Activated CD8-positive, alpha-beta memory T cell treated with anti-CD3 and anti-CD28 coated beads for 1 hour (primary cell): ENCODE measurements at regions not wholly inside any gene's neighbourhood (a gene's known extent, or its start where the extent isn't known, plus 50 kb on each side); places are given as distances from the start of the nearest gene placed in this dataset.
"Not testable (repeated sequence)": the region's sequence is repeated elsewhere in the genome, so short reads cannot be mapped to it uniquely, and the experiment has no call there.

ENCODE experiments used
- DNase-seq, 2 donors: peaks; one replicate each; pipeline ENCODE4 v3.0.0-alpha.2; 2020; ENCODE audit warnings: low read depth in 1 of 2; ENCODE audit errors: extremely low read depth in 1 of 2

DNA sequence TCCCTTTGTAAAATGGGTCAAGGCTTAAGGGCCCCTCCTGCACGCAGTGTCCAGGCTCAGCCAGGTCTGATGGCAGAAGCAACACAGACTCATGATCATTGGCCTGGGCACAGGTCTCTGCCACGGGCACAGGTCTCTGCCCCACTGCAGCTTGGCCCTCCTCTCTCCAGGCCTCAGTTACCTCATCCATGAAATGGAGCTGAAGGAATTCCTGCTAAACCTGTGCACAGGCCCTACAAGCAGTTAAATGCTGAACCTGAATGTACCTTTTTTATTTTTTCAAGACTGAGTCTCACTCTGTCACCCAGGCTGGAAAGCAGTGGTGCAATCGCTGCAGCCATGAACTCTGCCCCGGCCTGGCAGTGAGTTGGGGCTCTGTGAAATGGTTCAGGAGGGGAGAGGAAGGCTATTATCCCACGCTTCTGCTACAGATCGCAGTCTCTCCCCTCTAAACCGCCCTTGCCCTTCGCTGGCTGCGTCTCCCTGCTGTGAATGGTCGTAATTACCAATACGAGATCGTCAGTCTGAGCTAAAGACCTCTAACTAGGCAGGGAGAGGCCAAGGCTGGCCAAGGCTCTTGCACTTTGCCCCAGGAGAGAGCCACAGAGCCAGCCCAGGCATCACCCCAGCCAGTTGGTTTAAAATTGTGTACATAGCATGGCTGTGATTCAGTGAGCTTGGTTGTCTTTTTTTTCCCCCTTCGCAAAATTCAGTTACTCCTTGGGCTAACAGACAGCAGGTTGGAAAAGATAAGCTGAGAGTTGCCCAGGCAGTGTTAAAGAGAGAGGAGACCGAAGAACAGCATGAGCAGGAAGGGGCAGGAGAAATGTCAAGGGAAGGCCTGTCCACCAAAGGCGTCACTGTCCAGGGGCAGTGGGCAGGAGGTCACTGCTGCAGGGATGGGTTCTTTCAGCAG, 93.0 kb upstream of the KCTD7 start:
- DNase-seq: no peak

DNA sequence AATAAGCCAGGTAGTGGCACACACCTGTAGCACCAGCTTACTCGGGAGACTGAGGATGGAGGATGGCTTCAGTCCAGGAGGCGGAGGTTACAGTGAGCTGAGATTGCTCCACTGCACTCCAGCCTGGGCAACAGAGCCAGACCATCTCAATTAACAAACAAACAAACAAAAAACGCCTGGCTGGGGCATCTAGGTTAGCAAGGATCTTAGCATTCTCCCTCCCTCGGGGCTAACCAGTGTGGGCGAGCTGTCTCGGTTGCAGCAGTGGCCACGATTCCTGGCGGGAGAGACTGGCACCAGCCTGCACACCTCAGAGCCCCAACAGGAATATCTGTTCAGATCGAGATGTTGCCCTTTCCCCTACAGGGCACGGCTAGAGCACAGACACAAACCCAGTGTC, 91.3 kb upstream of the KCTD7 start:
- DNase-seq: no peak

DNA sequence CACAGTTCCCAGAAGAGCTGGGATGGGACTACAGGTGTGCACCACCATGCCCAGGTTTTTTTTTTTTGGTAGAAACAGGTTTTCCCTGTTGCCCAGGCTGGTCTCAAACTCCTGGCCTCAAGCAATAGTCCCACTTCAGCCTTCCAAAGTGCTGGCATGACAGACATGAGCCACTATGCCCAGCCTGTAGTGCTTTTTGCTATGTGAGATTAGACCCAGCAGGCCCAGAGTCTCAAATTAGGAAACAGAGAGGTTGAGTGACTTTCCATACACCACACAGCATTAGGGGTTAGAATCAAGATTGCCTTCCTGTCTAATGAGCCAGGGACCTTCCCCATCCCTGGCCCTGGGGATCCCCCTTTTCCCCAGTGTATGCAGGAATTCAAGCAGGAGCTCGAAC, 90.8 kb upstream of the KCTD7 start:
- DNase-seq: no peak

DNA sequence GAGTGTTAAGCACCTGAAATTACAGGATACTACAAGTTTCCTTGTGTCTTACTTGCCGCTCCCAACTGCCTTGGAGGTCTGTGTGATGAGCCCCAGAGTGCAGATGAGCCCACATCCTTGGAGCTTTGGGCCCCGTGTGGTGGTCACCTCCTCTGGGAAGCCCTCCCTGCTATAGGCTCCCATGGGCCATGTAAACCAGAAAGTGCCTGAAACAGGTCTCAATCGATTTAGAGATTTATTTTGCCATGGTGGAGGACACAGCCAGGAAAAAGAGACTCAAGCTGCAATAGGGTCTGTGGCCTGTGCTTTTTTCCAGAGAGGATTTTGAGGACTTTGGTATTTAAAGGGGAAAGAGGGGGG, 89.4 kb upstream of the KCTD7 start:
- no peak for DNase-seq

DNA sequence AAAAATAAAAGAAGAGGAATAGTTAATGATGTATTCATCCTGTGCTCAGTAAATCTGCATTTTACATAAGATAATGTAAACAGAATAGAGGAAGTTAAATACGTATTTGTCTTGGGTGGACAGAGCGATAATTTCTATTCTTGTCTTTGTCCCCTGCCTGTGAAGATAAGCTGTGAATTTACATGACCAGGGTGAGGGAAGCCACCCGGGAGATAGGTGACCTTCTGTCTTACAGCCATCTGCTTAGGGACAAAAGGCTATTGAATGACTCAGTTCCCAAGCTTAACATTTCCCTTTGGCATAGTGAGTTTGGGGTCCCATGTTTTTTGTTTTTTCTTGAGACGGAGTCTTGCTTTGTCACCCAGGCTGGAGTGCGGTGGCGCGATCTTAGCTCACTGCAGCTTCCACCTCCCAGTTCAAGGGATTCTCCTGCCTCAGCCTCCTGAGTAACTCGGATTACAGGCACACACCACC, 88.7 kb upstream of the KCTD7 start:
- DNase-seq: no peak

DNA sequence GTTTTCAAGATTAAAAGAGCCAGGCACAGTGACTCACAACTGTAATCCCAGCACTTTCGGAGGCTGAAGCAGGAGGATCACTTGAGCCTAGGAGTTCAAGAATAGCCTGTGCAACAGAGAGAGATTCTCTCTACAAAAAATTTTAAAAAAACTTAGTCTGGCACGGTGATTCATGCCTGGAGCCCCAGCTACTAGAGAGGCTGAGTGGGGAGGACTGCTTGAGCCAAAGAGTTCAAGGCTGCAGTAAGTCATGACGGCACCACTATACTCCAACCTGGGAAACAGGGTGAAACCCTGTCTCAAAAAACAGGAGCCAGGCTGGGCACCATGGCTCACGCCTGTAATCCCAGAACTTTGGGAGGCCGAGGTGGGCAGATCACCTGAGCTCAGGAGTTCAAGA, 86.6 kb upstream of the KCTD7 start:
- DNase-seq: no peak

DNA sequence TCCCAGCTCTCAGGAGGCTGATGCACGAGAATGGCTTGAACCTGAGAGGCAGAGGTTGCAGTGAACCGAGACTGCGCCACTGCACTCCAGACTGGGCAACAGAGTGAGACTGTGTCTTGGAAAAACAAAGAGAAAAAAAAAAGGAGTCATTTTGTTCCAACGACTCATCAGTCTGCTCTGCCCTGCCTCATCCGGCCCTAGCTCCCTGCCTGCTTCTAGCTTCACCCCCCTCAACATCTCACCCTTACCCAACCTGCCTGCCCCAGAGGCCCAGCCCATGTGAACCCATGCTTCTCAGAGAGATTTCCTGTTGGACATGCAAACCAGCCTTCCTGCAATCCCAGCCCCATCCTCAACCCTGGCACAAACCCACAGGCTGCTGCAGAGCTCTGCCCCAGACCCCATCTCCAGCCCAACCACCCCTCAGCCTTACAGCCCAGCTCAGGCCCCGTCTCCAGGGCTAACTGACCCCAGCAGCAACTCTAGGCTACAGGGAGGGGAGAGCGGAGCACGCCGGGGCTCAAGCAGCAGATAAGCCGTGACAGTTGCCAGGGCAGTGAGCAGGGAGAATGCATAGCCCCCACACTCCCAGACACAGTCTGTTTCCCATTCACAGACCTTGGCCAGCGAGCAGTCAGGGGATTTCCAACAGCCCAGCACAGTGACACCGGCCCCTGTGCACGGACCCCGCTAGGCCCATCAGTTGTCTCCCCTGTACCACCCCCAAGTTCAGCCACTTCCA, 86.0 kb upstream of the KCTD7 start:
- DNase-seq: no peak

DNA sequence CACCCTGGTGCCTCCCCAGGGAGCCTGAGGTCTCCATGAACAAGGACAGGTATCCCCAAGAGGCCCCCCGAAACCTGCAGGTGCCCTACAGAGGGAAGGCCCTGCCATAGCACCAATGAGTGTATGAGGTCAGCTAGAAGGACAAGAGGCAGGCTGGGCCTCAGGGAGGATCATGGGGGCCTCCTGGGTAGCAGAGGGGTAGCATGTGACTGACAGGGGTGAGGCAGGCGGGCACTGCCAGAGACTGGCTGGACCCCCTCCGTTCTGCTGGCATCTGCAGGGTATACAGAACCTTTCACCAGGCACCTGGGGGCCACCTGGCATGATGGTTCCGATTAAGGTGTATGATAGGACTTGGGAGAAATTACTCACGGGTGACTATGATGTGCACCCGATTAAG, 79.2 kb upstream of the KCTD7 start:
- no peak for DNase-seq

DNA sequence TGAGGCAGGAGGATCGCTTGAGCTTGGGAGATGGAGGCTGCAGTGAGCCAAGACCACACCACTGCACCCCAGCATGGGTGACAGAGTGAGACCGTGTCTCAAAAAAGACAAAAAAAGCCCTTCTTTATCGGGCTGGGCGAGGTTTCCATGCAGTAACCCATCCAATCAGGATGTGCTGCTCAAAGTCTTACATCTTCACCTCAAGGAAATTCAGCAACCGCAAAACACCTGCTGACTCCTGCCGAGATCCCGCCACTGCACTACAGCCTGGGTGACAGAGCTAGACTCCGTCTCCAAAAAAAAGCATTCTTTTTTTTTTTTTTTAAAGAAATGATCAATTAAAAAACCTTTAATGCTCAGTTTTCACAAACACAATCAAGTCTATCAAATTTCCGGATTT, 75.7 kb upstream of the KCTD7 start:
- no peak for DNase-seq

DNA sequence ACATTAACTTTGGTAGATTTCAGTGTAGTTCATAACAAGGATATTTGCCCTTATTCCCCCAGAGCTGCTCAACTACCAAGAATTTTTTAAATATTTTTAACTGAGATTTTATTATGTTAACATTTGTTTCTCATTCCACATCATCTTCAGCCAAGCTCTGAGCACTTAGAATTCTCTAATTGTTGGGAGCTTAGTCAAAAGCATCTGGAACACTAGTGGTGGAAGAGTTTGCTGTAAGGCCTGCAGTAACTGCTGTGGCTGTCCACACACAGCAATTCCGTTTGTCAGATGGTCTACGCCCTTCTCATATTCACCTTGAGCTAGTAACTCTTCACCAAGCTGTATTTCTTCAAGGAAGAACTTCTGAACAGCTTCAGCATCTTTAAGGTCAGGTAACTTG, 75.0 kb upstream of the KCTD7 start:
- DNase-seq: not testable (repeated sequence)

DNA sequence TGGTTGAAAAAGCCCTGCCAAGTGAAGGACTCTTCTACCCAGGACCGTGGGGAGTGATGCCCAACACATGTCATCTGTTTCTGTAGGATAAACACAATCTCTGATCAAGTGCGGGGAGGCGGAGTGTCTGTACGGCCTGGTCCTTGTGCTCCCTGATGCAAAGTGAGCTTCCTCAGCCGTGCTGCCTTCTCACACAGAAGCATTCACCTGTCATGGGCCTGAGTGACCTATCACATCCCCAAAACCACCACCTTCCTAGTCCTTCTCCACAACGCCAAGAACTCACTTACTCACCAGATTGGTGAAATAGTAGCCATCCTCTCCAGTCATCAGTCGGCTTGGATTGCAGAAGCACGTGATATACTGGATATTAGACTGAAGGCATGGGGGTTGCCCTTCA, 74.4 kb upstream of the KCTD7 start:
- not testable (repeated sequence) for DNase-seq

DNA sequence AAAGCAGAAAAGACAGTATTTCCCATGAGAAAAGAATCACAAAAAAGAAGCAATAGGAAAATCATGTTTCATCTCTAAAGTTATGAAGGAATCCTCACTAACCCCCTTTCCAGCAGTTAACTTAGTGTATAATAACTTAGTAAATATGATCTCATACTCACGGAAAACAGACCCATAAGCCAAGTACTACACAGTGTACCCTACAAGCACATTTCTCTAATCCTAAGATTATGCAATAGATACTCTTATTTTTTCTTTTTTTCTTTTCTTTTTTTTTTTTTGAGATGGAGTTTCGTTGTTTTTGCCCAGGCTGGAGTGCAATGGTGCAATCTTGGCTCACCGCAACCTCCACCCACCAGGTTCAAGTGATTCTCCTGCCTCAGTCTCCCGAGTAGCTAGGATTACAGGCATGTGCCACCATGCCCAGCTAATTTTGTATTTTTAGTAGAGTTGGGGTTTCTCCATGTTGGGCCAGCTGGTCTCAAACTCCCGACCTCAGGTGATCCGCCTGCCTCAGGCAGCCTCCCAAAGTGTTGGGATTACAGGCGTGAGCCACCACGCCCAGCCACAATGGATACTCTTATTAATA, 73.7 kb upstream of the KCTD7 start:
- not testable (repeated sequence) for DNase-seq

DNA sequence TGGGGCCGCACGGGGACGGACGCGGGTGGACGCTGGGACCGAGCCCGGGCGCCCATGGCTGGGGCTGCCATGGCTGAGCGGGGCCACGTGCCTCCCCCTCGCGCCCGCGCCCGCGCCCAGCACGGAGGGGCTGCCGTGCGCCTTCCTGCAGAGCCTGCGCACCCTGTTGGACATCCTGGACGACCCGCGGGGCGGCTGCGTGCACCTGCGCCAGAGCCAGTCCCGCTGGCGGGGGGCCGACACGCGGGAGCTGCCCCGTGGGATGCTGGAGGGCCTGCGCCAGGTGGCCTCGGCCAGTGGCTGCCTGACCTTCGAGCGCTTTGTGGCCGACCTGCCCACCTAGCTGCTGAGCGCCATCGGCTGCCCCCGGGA, 72.5 kb upstream of the KCTD7 start:
- DNase-seq: no peak

DNA sequence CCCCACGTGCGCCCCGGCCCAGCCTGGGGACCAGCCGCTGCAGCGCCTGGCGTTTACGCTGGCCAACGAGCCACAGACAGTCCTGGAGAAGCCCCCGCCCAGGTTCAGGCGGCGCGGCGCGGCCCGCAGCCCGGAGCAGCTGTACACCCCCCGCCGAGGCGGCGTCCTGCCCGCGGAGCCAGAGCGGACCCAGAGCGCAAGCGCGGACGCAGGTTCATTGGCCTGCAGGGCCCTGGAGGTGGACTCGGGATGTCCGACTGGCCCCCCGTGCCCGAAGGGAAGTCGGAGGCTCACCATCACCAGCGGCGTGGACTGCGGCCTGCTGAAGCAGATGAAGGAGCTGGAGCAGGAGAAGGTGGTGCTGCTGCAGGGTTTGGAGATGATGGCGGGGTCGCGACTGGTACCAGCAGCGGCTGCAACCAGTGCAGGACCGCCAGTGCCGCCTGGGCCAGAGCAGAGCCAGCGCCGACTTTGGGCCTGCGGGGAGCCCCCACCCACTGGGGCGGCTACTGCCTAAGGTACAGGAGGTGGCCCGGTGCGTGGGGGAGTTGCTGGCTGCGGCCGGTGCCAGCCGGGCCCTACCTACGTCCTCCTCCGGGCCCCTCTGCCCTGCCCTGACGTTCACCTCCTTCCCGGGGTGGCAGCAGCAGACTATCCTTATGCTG, 72.0 kb upstream of the KCTD7 start:
- no peak for DNase-seq

DNA sequence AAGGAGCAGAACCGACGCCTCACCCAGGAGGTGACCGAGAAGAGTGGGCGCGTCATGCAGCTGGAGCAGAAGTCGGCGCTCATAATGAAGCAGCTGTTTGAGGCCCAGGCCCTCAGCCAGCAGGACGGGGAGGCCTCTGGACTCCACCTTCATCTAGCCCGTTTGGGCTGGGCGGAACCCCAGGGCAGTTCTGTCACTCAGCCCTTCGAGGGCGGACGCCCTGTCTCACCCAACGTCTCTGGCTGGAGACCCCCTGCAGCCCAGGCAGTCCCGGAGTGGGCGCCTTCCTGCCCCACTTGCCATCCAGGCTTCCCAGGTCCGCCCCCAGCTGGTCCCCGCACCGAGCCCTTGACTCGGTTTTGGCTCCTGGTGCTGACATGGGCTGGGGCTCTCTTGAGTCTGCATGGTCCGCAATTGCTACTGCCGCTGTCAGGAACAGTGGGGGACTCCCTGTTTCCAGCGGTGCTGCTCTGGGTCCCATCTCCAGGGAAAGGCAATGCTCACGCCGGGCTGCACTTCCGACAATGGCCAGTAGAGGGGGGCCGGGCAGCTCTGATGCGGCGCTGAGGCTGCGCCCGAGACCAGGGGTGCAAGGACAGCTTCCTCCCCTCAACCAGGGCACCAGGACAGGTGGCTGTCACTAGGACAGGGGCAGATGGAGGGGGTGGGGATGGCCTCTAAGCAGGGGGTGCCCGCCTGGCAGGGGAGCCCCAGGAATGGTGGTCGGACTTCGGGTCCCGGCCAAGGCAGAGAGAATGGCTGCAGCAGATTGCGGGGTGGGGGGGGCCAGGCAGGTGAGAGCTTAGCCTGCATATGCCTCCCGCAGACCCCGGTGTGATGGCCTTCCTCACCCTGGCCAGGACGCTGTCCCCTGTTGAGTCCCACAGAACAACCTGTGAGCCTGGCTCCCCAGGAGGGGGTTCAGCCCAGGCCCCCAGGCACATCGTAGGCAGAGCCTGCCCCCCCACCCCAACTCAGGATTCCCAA, 71.2 kb upstream of the KCTD7 start:
- peak; percentile 31 to 68 for DNase-seq

DNA sequence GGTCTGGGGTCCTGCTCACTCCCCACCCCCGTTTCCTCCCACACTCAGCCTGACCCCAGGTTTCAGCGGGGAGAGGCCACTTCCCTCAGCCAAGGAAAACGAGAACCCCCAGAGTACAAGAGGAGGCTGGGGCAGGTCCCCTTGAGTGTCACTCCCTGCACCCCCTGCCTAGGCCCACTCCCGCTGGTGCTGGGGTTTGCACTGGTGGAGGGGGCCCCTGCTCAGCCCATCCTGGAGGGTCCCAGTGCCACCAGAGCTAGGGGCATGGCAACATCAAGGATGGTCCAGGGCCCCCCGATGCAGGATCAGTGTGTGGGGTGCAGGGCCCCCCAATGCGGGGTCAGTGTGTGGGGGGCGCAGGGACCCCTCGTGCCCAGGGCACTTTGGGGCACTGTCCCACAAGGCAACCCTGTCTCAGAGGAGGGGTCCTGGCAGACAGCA, 70.5 kb upstream of the KCTD7 start:
- no peak for DNase-seq

DNA sequence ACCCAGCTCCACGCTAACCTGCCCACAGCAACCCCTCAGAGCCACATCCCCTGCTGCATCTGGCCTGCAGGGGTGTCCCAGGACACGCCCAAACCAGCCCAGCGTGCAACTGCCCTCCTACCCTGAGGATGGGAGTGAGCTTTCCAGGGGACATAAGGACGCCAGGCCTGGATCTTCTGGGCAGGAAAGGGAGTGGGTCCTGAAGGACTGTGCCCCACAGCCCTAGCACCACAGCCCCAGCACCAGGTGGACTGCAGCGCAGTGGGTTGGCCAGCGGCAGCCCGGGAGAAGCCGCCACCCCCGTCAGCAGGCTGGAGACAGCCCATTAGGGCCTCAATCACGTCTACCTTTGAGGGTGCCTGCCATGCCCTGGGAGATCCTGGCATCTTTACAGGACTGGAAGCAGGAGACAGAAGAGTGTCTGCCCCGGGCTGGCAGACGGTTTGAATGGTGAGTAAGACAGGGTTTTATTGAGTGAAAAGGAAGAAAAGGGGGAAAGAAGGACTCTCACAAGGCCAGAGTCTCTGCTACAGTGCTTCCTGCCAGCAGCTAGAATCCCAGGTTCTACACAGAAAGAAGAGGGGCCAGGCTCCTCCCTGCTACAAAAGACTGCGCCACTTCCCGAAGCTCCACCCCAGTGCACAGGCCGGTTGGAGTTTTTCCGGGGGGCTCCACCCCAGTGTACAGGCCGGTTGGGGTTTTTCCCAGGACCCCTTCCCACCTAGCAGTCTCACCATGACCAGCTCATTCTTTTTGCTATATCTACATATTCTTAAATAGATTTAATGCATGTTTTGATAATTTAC, 69.8 kb upstream of the KCTD7 start:
- DNase-seq: no peak

DNA sequence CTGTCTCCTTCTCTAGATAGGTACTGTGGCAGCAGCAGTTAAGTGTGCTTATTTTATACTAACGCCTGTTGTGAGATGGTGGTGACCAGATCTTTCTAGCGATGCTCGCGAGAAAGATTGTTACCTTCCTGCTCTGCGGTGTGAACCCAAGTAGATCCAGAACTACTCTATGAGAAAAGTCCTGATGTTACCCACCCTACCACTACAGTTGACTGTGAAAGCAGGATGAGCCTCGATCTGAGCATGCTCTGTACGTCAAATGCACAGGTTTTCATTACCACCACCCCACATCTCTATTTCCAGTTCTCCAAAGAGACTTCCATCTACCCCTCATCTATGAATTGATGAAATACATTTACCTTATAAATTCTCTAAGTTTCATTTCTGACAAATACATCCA, 64.6 kb upstream of the KCTD7 start:
- DNase-seq: no peak

DNA sequence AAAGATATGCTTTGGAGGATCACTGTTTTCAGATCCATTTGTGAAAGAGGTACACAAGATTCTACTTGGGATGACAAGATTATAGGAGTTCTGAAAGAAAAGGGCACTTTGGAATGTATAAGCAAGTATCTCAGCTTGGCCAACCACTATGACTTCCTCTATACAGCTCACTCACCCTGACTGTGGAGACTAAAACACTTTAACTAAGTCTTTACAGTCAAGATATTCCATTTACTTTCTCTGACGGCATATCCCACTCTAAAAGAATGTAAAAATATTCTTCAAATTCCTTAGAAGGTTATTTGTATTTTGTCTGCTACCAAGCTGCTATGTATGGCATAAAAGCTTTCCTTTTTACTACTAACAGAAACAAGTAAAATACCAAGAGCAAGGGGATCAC, 58.5 kb upstream of the KCTD7 start:
- DNase-seq: not testable (repeated sequence)
